GM21360 (cell line): ENCODE measurements at regions not wholly inside any gene's neighbourhood (a gene's known extent, or its start where the extent isn't known, plus 50 kb on each side); places are given as distances from the start of the nearest gene placed in this dataset.
"Not testable (repeated sequence)": the region's sequence is repeated elsewhere in the genome, so short reads cannot be mapped to it uniquely, and the experiment has no call there.

Experiments used
- ATAC-seq: cut with Tn5 transposase; IDR thresholded peaks from one replicate; pipeline ENCODE4 v1.9.1; 2021; ENCODE audit warnings: mild to moderate bottlenecking, moderate library complexity; ENCODE audit not compliant: unreplicated experiment

DNA sequence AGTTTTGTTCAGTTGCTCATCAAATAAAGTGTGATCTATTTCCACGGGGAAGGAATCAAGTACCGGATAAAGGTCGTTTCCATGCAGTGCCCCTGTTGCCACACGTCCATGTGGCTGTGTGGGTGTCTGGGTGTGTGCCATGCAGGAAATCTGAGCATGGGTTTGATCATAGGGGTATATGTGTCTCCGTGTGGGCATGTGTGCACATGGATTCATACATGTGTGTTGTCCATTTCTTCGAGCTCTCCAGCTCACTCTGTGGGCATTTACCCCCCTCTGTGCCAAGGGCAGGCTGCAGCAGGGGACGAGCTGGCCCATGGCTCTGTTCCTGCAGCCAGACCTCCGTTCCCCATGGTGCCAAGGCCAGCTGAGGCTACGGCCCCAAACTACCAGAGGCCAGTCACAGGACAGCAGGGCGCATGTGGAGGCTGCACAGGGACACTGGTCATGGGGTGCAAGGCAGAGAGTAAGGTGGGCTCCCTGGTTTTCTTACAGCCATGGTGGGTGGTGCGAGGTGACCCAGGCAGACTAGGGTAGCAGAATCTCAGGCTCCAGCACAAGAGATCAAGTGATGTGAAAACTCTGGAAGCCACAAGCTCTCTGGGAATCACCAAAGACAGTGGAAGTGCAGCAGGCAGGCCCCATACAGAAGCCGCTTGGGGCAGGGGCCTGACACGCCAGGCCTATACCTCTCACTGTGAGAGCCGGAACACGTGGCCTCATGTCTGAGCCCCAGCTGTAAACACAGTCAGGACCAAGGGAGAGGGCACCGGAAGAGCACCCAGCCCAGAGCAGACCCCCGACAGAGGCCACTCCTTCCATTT, 66.4 kb upstream of the RAB6C start:
- no peak for ATAC-seq

GRCh38 chr2:129913695-129914495, 65.6 kb upstream of the RAB6C start:
- no peak for ATAC-seq

DNA sequence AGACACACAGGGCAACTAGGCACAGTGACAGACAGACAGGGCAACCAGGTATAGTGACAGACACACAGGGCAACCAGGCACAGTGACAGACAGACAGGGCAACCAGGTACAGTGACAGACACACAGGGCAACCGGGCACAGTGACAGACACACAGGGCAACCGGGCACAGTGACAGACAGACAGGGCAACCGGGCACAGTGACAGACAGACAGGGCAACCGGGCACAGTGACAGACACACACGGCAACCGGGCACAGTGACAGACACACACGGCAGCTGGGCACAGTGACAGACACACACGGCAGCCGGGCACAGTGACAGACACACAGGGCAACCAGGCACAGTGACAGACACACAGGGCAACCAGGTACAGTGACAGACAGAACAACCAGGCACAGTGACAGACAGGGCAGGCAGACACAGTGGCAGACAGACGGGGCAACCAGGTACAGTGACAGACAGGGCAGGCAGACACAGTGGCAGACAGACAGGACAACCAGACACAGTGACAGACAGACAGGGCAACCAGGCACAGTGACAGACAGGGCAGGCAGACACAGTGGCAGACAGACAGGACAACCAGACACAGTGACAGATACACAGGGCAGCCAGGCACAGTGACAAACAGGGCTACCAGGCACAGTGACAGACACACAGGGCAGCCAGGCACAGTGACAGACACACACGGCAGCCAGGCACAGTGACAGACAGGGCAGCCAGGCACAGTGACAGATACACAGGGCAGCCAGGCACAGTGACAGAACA, 64.7 kb upstream of the RAB6C start:
- ATAC-seq = no peak

DNA sequence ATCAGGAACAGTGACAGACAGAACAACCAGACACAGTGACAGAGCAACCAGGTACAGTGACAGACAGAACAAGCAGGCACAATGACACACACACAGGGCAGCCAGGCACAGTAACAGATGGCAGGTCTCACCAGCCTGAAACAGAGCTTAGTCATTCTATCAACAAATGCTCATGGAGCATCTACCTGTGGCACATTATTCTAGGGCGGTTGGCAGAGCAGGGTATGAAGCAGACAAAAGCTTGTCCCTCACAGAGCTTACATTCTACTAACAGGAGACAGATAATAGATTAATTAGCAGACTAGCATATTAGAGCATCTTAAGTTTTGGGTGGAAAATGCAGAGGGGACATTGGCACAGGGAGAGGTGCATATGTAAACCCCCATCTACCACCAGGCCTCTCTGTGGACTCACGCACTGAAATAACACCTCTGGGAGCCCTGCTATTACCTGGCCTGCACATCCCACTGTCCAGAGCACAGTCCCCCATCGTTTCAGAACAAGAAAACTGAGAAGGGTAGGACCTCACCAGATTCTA, 64.1 kb upstream of the RAB6C start:
- ATAC-seq = no peak

GRCh38 chr2:129918604-129919003, 60.9 kb upstream of the RAB6C start:
- ATAC-seq = no peak

GRCh38 chr2:129922571-129923264, 56.7 kb upstream of the RAB6C start:
- ATAC-seq = no peak

DNA sequence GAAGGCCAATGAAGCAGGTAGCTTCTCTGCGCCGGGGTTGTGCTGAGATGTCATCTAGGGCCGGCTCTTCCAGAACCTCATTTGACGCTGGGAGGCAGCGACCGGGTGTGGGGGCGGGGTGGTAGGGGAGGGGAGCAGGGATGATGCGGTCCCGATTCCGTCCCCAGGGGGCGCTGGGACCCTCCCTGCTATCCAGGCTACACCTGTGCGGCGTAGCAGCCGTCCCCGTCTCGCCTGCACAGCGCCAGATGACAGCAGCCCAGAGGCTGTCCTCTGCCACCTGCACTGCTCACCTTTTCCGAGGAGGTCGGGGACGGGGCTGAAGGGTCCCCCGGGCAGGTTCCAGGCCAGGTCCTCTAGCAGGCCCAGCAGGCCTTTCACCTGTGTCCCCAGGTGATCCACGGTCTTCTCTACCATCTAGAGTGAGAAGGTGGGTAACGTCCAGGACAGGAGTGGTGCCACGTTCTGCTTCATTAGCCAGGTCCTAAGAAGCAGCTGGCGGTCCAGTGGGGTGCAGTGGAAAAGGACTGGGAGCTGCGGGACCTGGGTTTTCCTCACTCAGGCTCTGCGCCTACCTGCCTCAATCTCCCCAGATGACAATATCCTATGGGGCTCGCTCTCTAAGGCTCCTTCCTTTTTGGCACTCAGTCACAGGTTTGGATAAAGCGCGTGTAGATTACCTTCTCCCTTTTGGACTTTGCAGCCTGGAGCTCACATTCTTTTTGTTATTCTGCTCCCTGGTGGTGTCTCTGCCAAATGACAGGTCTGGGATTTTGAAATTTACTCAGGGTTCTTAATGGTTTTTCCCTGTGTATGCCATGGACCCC, 56.0 kb upstream of the RAB6C start:
- ATAC-seq = no peak

DNA sequence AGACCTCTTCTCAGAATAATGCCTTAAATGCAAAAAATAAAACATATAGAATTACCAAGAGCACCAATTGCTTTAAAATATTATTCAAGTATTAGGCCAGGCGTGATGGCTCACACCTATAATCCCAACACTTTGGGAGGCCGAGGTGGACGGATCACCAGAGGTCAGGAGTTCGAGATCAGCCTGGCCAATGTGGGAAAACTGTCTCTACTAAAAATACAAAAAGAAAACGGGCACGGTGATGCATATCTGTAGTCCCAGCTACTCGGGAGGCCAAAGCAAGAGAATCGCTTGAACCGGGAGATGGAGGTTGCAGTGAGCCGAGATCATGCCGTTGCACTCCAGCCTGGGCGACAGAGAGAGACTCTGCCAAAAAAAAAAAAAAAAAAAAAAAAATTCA, 55.4 kb upstream of the RAB6C start:
- ATAC-seq = not testable (repeated sequence)

DNA sequence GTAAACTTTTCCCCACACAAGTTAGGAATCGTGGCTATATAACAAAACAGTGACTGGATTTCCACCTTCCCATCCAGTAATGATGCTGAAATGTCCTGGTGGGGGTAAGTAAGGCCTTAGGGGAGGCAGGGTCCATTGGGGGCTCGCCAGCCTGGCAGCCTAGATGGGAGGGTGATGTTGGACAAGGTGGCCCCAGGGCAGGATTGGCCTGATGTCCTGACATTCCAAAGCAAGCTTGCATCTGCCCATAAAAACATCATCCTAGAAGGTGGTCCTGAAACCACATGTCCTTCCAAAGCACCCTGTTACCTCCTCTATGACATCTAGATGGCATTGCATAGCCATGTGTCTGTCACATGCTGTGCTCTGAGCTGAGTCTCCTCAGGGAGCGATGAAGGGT, 54.1 kb upstream of the RAB6C start:
- no peak for ATAC-seq

DNA sequence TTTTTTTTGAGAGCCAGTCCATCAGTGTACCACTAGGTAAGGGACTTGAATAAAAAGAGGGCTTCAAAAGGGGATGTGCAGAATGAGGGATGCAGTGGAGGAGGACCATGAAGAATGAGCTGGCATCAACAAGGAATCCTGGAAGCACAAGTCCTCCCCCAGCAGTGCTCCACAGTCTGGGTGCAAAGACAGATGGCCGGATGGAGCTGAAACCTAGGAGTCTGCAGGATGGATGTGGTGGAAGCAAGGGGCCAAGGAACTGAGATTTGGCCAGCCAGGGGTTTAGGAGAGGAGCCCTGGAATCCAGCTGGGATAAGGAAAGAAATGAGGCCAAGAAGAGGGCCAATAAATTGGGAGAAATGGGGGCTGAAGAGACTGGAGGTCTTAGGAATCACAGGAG, 51.8 kb upstream of the RAB6C start:
- ATAC-seq = no peak

- ATAC-seq = no peak
Measured at GRCh38 chr2:129929321-129930290, 49.9 kb upstream of the RAB6C start.
